ENCODE measurements at regions not wholly inside any gene's neighbourhood (a gene's known extent, or its start where the extent isn't known, plus 50 kb on each side); places are given as distances from the start of the nearest gene placed in this dataset.

GRCh38 chr2:150392614-150393013 is 94.9 kb downstream of the RND3 start:
- Histone ChIP-seq H3K27ac (no peak overlapping the region), H3K4me1 (ENCODE audit: insufficient read depth) (peaks cover 11% of the 10 kb centered on the region), H3F3A (ENCODE audit: insufficient read depth) (peaks cover 18% of the 10 kb centered on the region), H2AFZ (no peak overlapping the region), H3K9me2 (ENCODE audit: insufficient read depth) (no peaks in the 10 kb centered on the region), H3K79me2 (ENCODE audit: insufficient read depth) (no peaks in the 10 kb centered on the region), H3K4me3 (no peak overlapping the region), H3K27me3 (replicated peaks; ENCODE audit: insufficient read depth) (no peaks in the 10 kb centered on the region), H3K9me3 (ENCODE audit: low read depth) (no peaks in the 10 kb centered on the region), H3K36me3 (ENCODE audit: low read depth) (no peaks in the 10 kb centered on the region), H3K9ac (no peak overlapping the region), H4K20me1 (ENCODE audit: insufficient read depth) (no peaks in the 10 kb centered on the region), H3K4me2 (ENCODE audit: unreplicated experiment) (no peak overlapping the region)
- no peak for DNase-seq
- in situ Hi-C loops (cut with MboI): no loop called here
- no peak for TF ChIP-seq EZH2 (IDR thresholded peaks at IDR 0.05; ENCODE audit: insufficient read depth, poor library complexity, severe bottlenecking)
- no peak for TF ChIP-seq EZH2phosphoT487 (IDR thresholded peaks at IDR 0.05; ENCODE audit: insufficient read depth, low read depth)
- 69 to 75% methylated on average over 4 of the region's 4 CpGs for WGBS, 2 experiments (ENCODE audit: low coverage in 1 of 2, low lambda C conversion rate in 2 of 2, missing lambda C conversion rate in 2 of 2)

- no peak overlapping the region for H2AFZ ChIP-seq
- H3K9ac ChIP-seq: no peak overlapping the region
- DNase-seq: no peak
- peaks cover 18% of the 10 kb centered on the region for H3F3A ChIP-seq (ENCODE audit: insufficient read depth)
- peaks cover 11% of the 10 kb centered on the region for H3K4me1 ChIP-seq (ENCODE audit: insufficient read depth)
- in situ Hi-C loops (cut with MboI): no loop called here
- H3K27ac ChIP-seq: no peak overlapping the region
- H3K9me3 ChIP-seq (ENCODE audit: low read depth): no peaks in the 10 kb centered on the region
- no peaks in the 10 kb centered on the region for H3K36me3 ChIP-seq (ENCODE audit: low read depth)
- H3K9me2 ChIP-seq (ENCODE audit: insufficient read depth): no peaks in the 10 kb centered on the region
- H3K79me2 ChIP-seq (ENCODE audit: insufficient read depth): no peaks in the 10 kb centered on the region
- H3K4me3 ChIP-seq: no peak overlapping the region
- TF ChIP-seq EZH2phosphoT487 (IDR thresholded peaks at IDR 0.05; ENCODE audit: insufficient read depth, low read depth) (no peak), EZH2 (IDR thresholded peaks at IDR 0.05; ENCODE audit: insufficient read depth, poor library complexity, severe bottlenecking) (no peak)
- no peaks in the 10 kb centered on the region for H4K20me1 ChIP-seq (ENCODE audit: insufficient read depth)
- H3K4me2 ChIP-seq (ENCODE audit: unreplicated experiment): no peak overlapping the region
- no peaks in the 10 kb centered on the region for H3K27me3 ChIP-seq (replicated peaks; ENCODE audit: insufficient read depth)
These were observed 95.7 kb downstream of the RND3 start for GRCh38 chr2:150391779-150392178.

- Histone ChIP-seq H3K9ac (no peak overlapping the region), H4K20me1 (ENCODE audit: insufficient read depth) (no peaks in the 10 kb centered on the region), H3K27ac (peak overlapping the region; percentile 21), H3K4me1 (ENCODE audit: insufficient read depth) (peaks cover 11% of the 10 kb centered on the region), H3K79me2 (ENCODE audit: insufficient read depth) (no peaks in the 10 kb centered on the region), H3K36me3 (ENCODE audit: low read depth) (no peaks in the 10 kb centered on the region), H3K27me3 (replicated peaks; ENCODE audit: insufficient read depth) (no peaks in the 10 kb centered on the region), H3K9me3 (ENCODE audit: low read depth) (no peaks in the 10 kb centered on the region), H2AFZ (peak overlapping the region; percentile 29; the same call in 1 of the 2 replicates), H3K4me3 (no peak overlapping the region), H3K4me2 (ENCODE audit: unreplicated experiment) (peak overlapping the region; percentile 26), H3K9me2 (ENCODE audit: insufficient read depth) (no peaks in the 10 kb centered on the region), H3F3A (ENCODE audit: insufficient read depth) (peaks cover 18% of the 10 kb centered on the region)
- whole genome bisulfite sequencing, 2 experiments (ENCODE audit: low coverage in 1 of 2, low lambda C conversion rate in 2 of 2, missing lambda C conversion rate in 2 of 2): 29 to 42% methylated on average over 2 of the region's 2 CpGs
- TF ChIP-seq EZH2 (IDR thresholded peaks at IDR 0.05; ENCODE audit: insufficient read depth, poor library complexity, severe bottlenecking) (no peak), EZH2phosphoT487 (IDR thresholded peaks at IDR 0.05; ENCODE audit: insufficient read depth, low read depth) (no peak)
- in situ Hi-C loops (cut with MboI): no loop called here
- peak; percentile 52 for DNase-seq
These were observed 98.0 kb downstream of the RND3 start for GRCh38 chr2:150389447-150389846.

GRCh38 chr2:150388289-150388625 is 99.2 kb downstream of the RND3 start:
- Histone ChIP-seq H3K27me3 (replicated peaks; ENCODE audit: insufficient read depth) (no peaks in the 10 kb centered on the region), H2AFZ (no peak overlapping the region), H3F3A (ENCODE audit: insufficient read depth) (peaks cover 18% of the 10 kb centered on the region), H3K9ac (no peak overlapping the region), H3K9me2 (ENCODE audit: insufficient read depth) (no peaks in the 10 kb centered on the region), H4K20me1 (ENCODE audit: insufficient read depth) (no peaks in the 10 kb centered on the region), H3K4me2 (ENCODE audit: unreplicated experiment) (no peak overlapping the region), H3K79me2 (ENCODE audit: insufficient read depth) (no peaks in the 10 kb centered on the region), H3K4me3 (no peak overlapping the region), H3K9me3 (ENCODE audit: low read depth) (no peaks in the 10 kb centered on the region), H3K36me3 (ENCODE audit: low read depth) (no peaks in the 10 kb centered on the region), H3K4me1 (ENCODE audit: insufficient read depth) (peaks cover 11% of the 10 kb centered on the region), H3K27ac (no peak overlapping the region)
- no peak for TF ChIP-seq EZH2 (IDR thresholded peaks at IDR 0.05; ENCODE audit: insufficient read depth, poor library complexity, severe bottlenecking)
- TF ChIP-seq EZH2phosphoT487 (IDR thresholded peaks at IDR 0.05; ENCODE audit: insufficient read depth, low read depth): no peak
- in situ Hi-C loops (cut with MboI): no loop called here
- no peak for DNase-seq
- whole genome bisulfite sequencing, 2 experiments (ENCODE audit: low coverage in 1 of 2, low lambda C conversion rate in 2 of 2, missing lambda C conversion rate in 2 of 2): 85% methylated on average over 2 of the region's 2 CpGs

GRCh38 chr2:150387586-150388288 is 99.7 kb downstream of the RND3 start:
- Histone ChIP-seq H3K4me3 (no peak overlapping the region), H3K36me3 (ENCODE audit: low read depth) (no peaks in the 10 kb centered on the region), H3K4me2 (ENCODE audit: unreplicated experiment) (no peak overlapping the region), H2AFZ (no peak overlapping the region), H3K27me3 (replicated peaks; ENCODE audit: insufficient read depth) (no peaks in the 10 kb centered on the region), H3K79me2 (ENCODE audit: insufficient read depth) (no peaks in the 10 kb centered on the region), H3K9me2 (ENCODE audit: insufficient read depth) (no peaks in the 10 kb centered on the region), H4K20me1 (ENCODE audit: insufficient read depth) (no peaks in the 10 kb centered on the region), H3F3A (ENCODE audit: insufficient read depth) (peaks cover 18% of the 10 kb centered on the region), H3K4me1 (ENCODE audit: insufficient read depth) (peaks cover 11% of the 10 kb centered on the region), H3K27ac (no peak overlapping the region), H3K9me3 (ENCODE audit: low read depth) (no peaks in the 10 kb centered on the region), H3K9ac (no peak overlapping the region)
- in situ Hi-C loops (cut with MboI): no loop called here
- peak; percentile 35 for DNase-seq
- no peak for TF ChIP-seq EZH2 (IDR thresholded peaks at IDR 0.05; ENCODE audit: insufficient read depth, poor library complexity, severe bottlenecking)
- TF ChIP-seq EZH2phosphoT487 (IDR thresholded peaks at IDR 0.05; ENCODE audit: insufficient read depth, low read depth): no peak
- 67 to 71% methylated on average over 4 of the region's 4 CpGs for WGBS, 2 experiments (ENCODE audit: low coverage in 1 of 2, low lambda C conversion rate in 2 of 2, missing lambda C conversion rate in 2 of 2)
